CD4-positive, alpha-beta T cell (primary cell): ENCODE measurements at regions not wholly inside any gene's neighbourhood (a gene's known extent, or its start where the extent isn't known, plus 50 kb on each side); places are given as distances from the start of the nearest gene placed in this dataset.

ENCODE experiments used
- ATAC-seq: fragments of 200-7000 bp; cut with Tn5 transposase; one replicate; pipeline ENCODE4 v1.10.0; 2022; ENCODE audit warnings: mild to moderate bottlenecking; ENCODE audit not compliant: poor library complexity
- CTCF ChIA-PET: fragments of 350-600 bp; sonication (Branson Sonifier 250); formaldehyde crosslinking; loops from one replicate; lab custom pipeline; 2021; ENCODE audit warnings: antibody characterized with exemption, inconsistent platforms; lab: Charles Lee
- POLR2A ChIA-PET: fragments of 350-600 bp; sonication (Branson Sonifier 250); formaldehyde crosslinking; loops from one replicate; lab custom pipeline; 2021; ENCODE audit warnings: antibody characterized with exemption, inconsistent platforms; lab: Charles Lee
- DNase-seq, 14 experiments: peaks; one replicate each; pipeline ENCODE4 v3.0.0-alpha.2; 2013 to 2020; ENCODE audit warnings: mixed read lengths in 2 of 14
- H3K27ac ChIP-seq, 2 donors: one replicate each; pipeline versions ENCODE4 v1.5.1 to v1.7.0; 2013; ENCODE audit warnings: low read length in 2 of 2, low read depth in 1 of 2, mild to moderate bottlenecking in 1 of 2
- H3K27me3 ChIP-seq, 2 experiments: 1 replicate in 1 of 2; 2 replicates in 1 of 2; pipeline versions ENCODE4 v1.6.1 to v1.7.0; 2013; ENCODE audit warnings: low read length in 2 of 2, control low read depth in 1 of 2, mild to moderate bottlenecking in 1 of 2, moderate library complexity in 1 of 2; ENCODE audit not compliant: insufficient read depth in 2 of 2, control insufficient read depth in 1 of 2
- H3K36me3 ChIP-seq: one replicate; pipeline ENCODE4 v1.6.1; 2013; ENCODE audit warnings: low read length, control low read depth; ENCODE audit not compliant: insufficient read depth
- H3K4me1 ChIP-seq: one replicate; pipeline ENCODE4 v1.6.1; 2013; ENCODE audit warnings: low read length, control low read depth; ENCODE audit not compliant: insufficient read depth
- H3K4me3 ChIP-seq: one replicate; pipeline ENCODE4 v1.5.1; 2013; ENCODE audit warnings: mild to moderate bottlenecking, low read length, moderate library complexity
- H3K9me3 ChIP-seq, 2 experiments: 1 replicate in 1 of 2; 2 replicates in 1 of 2; pipeline versions ENCODE4 v1.6.1 to v1.7.0; 2013; ENCODE audit warnings: low read length in 2 of 2, mild to moderate bottlenecking in 2 of 2, control low read depth in 1 of 2, moderate library complexity in 1 of 2; ENCODE audit not compliant: control insufficient read depth in 1 of 2, insufficient read depth in 1 of 2
- H3K27ac Mint-ChIP-seq: one replicate; pipeline ENCODE4 v1.8.0; 2020; ENCODE audit warnings: mixed read lengths
- H3K27me3 Mint-ChIP-seq: one replicate; pipeline ENCODE4 v1.8.0; 2021; ENCODE audit warnings: mixed read lengths
- H3K36me3 Mint-ChIP-seq: one replicate; pipeline ENCODE4 v1.8.0; 2021; ENCODE audit warnings: low read depth, mixed read lengths
- H3K4me1 Mint-ChIP-seq: one replicate; pipeline ENCODE4 v1.8.0; 2021; ENCODE audit warnings: low read depth, mixed read lengths
- H3K4me3 Mint-ChIP-seq: one replicate; pipeline ENCODE4 v1.8.0; 2020; ENCODE audit warnings: mild to moderate bottlenecking, mixed read lengths
- H3K9me3 Mint-ChIP-seq: one replicate; pipeline ENCODE4 v1.8.0; 2020; ENCODE audit warnings: mixed read lengths
- CTCF ChIP-seq: fragments of 200-600 bp; IDR thresholded peaks from one replicate; pipeline ENCODE4 v1.8.0; 2022; ENCODE audit warnings: antibody characterized with exemption, mild to moderate bottlenecking
- intact Hi-C, 2 experiments: fragments of 100-400 bp; cut with DNase I in 1 of 2; cut with micrococcal nuclease in 1 of 2; formaldehyde crosslinking; loops; one replicate each; pipeline versions ENCODE4 v1.15.1 to v1.9.0; 2023 to 2025; cut with DNase I, micrococcal nuclease

DNA sequence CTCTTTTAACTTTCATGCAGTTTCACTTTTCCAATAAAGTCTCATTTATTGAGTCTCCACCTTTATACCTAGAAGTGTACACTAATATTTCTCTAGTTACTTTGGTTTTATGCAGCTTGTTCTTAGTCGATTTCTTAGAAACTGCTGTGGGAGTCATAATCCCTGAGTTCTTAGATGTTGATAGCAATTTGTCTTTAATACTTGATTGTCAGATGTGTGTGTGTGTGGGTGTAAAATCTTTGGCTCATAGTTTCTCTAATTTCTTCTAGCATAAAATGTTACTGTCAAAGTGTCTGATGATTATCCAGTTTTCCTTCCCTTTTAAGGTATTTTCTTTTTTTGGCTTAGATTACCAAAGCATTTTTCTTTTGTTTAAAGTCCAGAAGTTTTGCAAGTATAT lies 473.8 kb upstream of the PTCHD4 start:
- no peak overlapping the region for H3K4me3 Mint-ChIP-seq
- intact Hi-C loops = no loop called here
- H3K36me3 Mint-ChIP-seq = no peaks in the 10 kb centered on the region
- H3K9me3 Mint-ChIP-seq = no peaks in the 10 kb centered on the region
- H3K27ac Mint-ChIP-seq = no peak overlapping the region
- H3K4me1 Mint-ChIP-seq = no peaks in the 10 kb centered on the region
- no peak for TF ChIP-seq CTCF
- ChIA-PET POLR2A (no interaction called here), CTCF (no interaction called here)
- H3K4me3 ChIP-seq = no peak overlapping the region
- H3K27ac ChIP-seq = no peak overlapping the region
- H3K27me3 ChIP-seq = no peaks in the 10 kb centered on the region
- H3K9me3 ChIP-seq = no peaks in the 10 kb centered on the region
- DNase-seq = no peak
- no peaks in the 10 kb centered on the region for H3K4me1 ChIP-seq
- H3K36me3 ChIP-seq = no peaks in the 10 kb centered on the region
- ATAC-seq = no peak
- no peaks in the 10 kb centered on the region for H3K27me3 Mint-ChIP-seq

- ChIA-PET POLR2A (no interaction called here), CTCF (no interaction called here)
- Histone ChIP-seq H3K4me3 (no peak overlapping the region), H3K9me3 (peaks cover 0 to 4% of the 10 kb centered on the region in 2 experiments), H3K27me3 (no peaks in the 10 kb centered on the region), H3K36me3 (no peaks in the 10 kb centered on the region), H3K27ac (no peak overlapping the region), H3K4me1 (no peaks in the 10 kb centered on the region)
- intact Hi-C loops = no loop called here
- DNase-seq (no peak), ATAC-seq (no peak)
- Mint-ChIP-seq H3K36me3 (no peaks in the 10 kb centered on the region), H3K9me3 (peaks cover 4% of the 10 kb centered on the region), H3K4me1 (no peaks in the 10 kb centered on the region), H3K4me3 (no peak overlapping the region), H3K27me3 (no peaks in the 10 kb centered on the region), H3K27ac (no peak overlapping the region)
- no peak for TF ChIP-seq CTCF
These were observed 459.7 kb upstream of the PTCHD4 start for GRCh38 chr6:48570656-48571055.

- Histone ChIP-seq H3K9me3 (peaks cover 0 to 3% of the 10 kb centered on the region in 2 experiments), H3K27me3 (no peaks in the 10 kb centered on the region), H3K4me3 (no peak overlapping the region), H3K27ac (no peak overlapping the region), H3K4me1 (no peaks in the 10 kb centered on the region), H3K36me3 (no peaks in the 10 kb centered on the region)
- Mint-ChIP-seq H3K4me3 (no peak overlapping the region), H3K27me3 (no peaks in the 10 kb centered on the region), H3K4me1 (no peaks in the 10 kb centered on the region), H3K36me3 (no peaks in the 10 kb centered on the region), H3K9me3 (peaks cover 4% of the 10 kb centered on the region), H3K27ac (no peak overlapping the region)
- no peak for ATAC-seq
- ChIA-PET POLR2A (no interaction called here), CTCF (no interaction called here)
- no peak for TF ChIP-seq CTCF
- DNase-seq = no peak
- intact Hi-C loops = no loop called here
These were observed 457.9 kb upstream of the PTCHD4 start for GRCh38 chr6:48568856-48569255.
